LNCAP (cell line): ENCODE measurements at regions not wholly inside any gene's neighbourhood (a gene's known extent, or its start where the extent isn't known, plus 50 kb on each side); places are given as distances from the start of the nearest gene placed in this dataset.

Source experiments
- CTCF ChIP-seq: fragments of 450-650 bp; IDR thresholded peaks from 2 replicates; pipeline ENCODE4 v1.5.1; 2017; ENCODE audit warnings: mild to moderate bottlenecking

- no peak for TF ChIP-seq CTCF
Measured at GRCh38 chr1:218748071-218748470, 402.9 kb downstream of the TGFB2 start.

GRCh38 chr1:218750216-218750970 is 405.3 kb downstream of the TGFB2 start:
- no peak for TF ChIP-seq CTCF

GRCh38 chr1:218751208-218751948 is 406.2 kb downstream of the TGFB2 start:
- no peak for TF ChIP-seq CTCF

- no peak for TF ChIP-seq CTCF
Measured at GRCh38 chr1:218752126-218752525, 407.0 kb downstream of the TGFB2 start.

GRCh38 chr1:218754477-218754876 is 409.3 kb downstream of the TGFB2 start:
- no peak for TF ChIP-seq CTCF

GRCh38 chr1:218755128-218755527 is 410.0 kb downstream of the TGFB2 start:
- TF ChIP-seq CTCF, result no peak

- no peak for TF ChIP-seq CTCF
Measured at GRCh38 chr1:218759795-218760194, 413.9 kb upstream of the LYPLAL1 start.
